ENCODE measurements at regions not wholly inside any gene's neighbourhood (a gene's known extent, or its start where the extent isn't known, plus 50 kb on each side); places are given as distances from the start of the nearest gene placed in this dataset.

GRCh38 chr6:8361259-8361658 lies 74.1 kb downstream of the SLC35B3 start:
- Histone ChIP-seq H3K4me2 (ENCODE audit: low read length) (no peak overlapping the region), H3K4me3 (ENCODE audit: low read depth, low read length) (no peak overlapping the region), H3K36me3 (ENCODE audit: control insufficient read depth, insufficient read depth, low read length) (no peaks in the 10 kb centered on the region), H3K9me3 (ENCODE audit: control insufficient read depth, low read length) (no peaks in the 10 kb centered on the region), H3K27me3 (ENCODE audit: control insufficient read depth, insufficient read depth, low read length) (no peaks in the 10 kb centered on the region), H3K79me2 (no peaks in the 10 kb centered on the region), H3K27ac (no peak overlapping the region), H3K4me1 (no peaks in the 10 kb centered on the region), H2AFZ (no peak overlapping the region), H3K9ac (no peak overlapping the region)
- TF ChIP-seq CTCF (IDR thresholded peaks at IDR 0.05): no peak

- H3K79me2 ChIP-seq: no peaks in the 10 kb centered on the region
- no peak overlapping the region for H2AFZ ChIP-seq
- H3K9ac ChIP-seq: no peak overlapping the region
- H3K4me1 ChIP-seq: no peaks in the 10 kb centered on the region
- no peak for TF ChIP-seq CTCF (IDR thresholded peaks at IDR 0.05)
- no peak overlapping the region for H3K4me3 ChIP-seq (ENCODE audit: low read depth, low read length)
- no peak overlapping the region for H3K4me2 ChIP-seq (ENCODE audit: low read length)
- H3K27me3 ChIP-seq (ENCODE audit: control insufficient read depth, insufficient read depth, low read length): no peaks in the 10 kb centered on the region
- H3K9me3 ChIP-seq (ENCODE audit: control insufficient read depth, low read length): no peaks in the 10 kb centered on the region
- no peaks in the 10 kb centered on the region for H3K36me3 ChIP-seq (ENCODE audit: control insufficient read depth, insufficient read depth, low read length)
- no peak overlapping the region for H3K27ac ChIP-seq
Observed at GRCh38 chr6:8352966-8353340, 82.4 kb downstream of the SLC35B3 start.

GRCh38 chr6:8352335-8352965 lies 82.9 kb downstream of the SLC35B3 start:
- Histone ChIP-seq H2AFZ (no peak overlapping the region), H3K4me1 (no peaks in the 10 kb centered on the region), H3K27me3 (ENCODE audit: control insufficient read depth, insufficient read depth, low read length) (no peaks in the 10 kb centered on the region), H3K4me3 (ENCODE audit: low read depth, low read length) (no peak overlapping the region), H3K9me3 (ENCODE audit: control insufficient read depth, low read length) (no peaks in the 10 kb centered on the region), H3K27ac (no peak overlapping the region), H3K36me3 (ENCODE audit: control insufficient read depth, insufficient read depth, low read length) (no peaks in the 10 kb centered on the region), H3K79me2 (no peaks in the 10 kb centered on the region), H3K9ac (no peak overlapping the region), H3K4me2 (ENCODE audit: low read length) (no peak overlapping the region)
- TF ChIP-seq CTCF (IDR thresholded peaks at IDR 0.05): no peak

GRCh38 chr6:8343600-8343999 lies 91.7 kb downstream of the SLC35B3 start:
- TF ChIP-seq CTCF (IDR thresholded peaks at IDR 0.05): no peak

GRCh38 chr6:8342241-8342819 lies 93.0 kb downstream of the SLC35B3 start:
- Histone ChIP-seq H3K4me1 (no peaks in the 10 kb centered on the region), H3K9ac (no peak overlapping the region), H3K79me2 (no peaks in the 10 kb centered on the region), H3K4me3 (ENCODE audit: low read depth, low read length) (no peak overlapping the region), H3K36me3 (ENCODE audit: control insufficient read depth, insufficient read depth, low read length) (no peaks in the 10 kb centered on the region), H2AFZ (no peak overlapping the region), H3K4me2 (ENCODE audit: low read length) (no peak overlapping the region), H3K9me3 (ENCODE audit: control insufficient read depth, low read length) (no peaks in the 10 kb centered on the region), H3K27me3 (ENCODE audit: control insufficient read depth, insufficient read depth, low read length) (no peaks in the 10 kb centered on the region), H3K27ac (no peak overlapping the region)
- TF ChIP-seq CTCF (IDR thresholded peaks at IDR 0.05): no peak

More at GRCh38 chr6:8343600-8343999, 91.7 kb downstream of the SLC35B3 start:
- Histone ChIP-seq H3K4me2 (ENCODE audit: low read length) (no peak overlapping the region), H3K79me2 (no peaks in the 10 kb centered on the region), H3K27ac (no peak overlapping the region), H3K36me3 (ENCODE audit: control insufficient read depth, insufficient read depth, low read length) (no peaks in the 10 kb centered on the region), H2AFZ (no peak overlapping the region), H3K9ac (no peak overlapping the region), H3K9me3 (ENCODE audit: control insufficient read depth, low read length) (no peaks in the 10 kb centered on the region), H3K4me1 (no peaks in the 10 kb centered on the region), H3K4me3 (ENCODE audit: low read depth, low read length) (no peak overlapping the region), H3K27me3 (ENCODE audit: control insufficient read depth, insufficient read depth, low read length) (no peaks in the 10 kb centered on the region)
